Kidney glomerular epithelial cell (primary cell): ENCODE measurements at regions not wholly inside any gene's neighbourhood (a gene's known extent, or its start where the extent isn't known, plus 50 kb on each side); places are given as distances from the start of the nearest gene placed in this dataset.
A peak's percentile ranks its signal among the peaks of the same experiment; 100 is the strongest.
"Not testable (repeated sequence)": the region's sequence is repeated elsewhere in the genome, so short reads cannot be mapped to it uniquely, and the experiment has no call there.

Experiments
- DNase-seq: peaks from one replicate; lab custom pipeline; 2025; lab: John Stamatoyannopoulos, UW

DNA sequence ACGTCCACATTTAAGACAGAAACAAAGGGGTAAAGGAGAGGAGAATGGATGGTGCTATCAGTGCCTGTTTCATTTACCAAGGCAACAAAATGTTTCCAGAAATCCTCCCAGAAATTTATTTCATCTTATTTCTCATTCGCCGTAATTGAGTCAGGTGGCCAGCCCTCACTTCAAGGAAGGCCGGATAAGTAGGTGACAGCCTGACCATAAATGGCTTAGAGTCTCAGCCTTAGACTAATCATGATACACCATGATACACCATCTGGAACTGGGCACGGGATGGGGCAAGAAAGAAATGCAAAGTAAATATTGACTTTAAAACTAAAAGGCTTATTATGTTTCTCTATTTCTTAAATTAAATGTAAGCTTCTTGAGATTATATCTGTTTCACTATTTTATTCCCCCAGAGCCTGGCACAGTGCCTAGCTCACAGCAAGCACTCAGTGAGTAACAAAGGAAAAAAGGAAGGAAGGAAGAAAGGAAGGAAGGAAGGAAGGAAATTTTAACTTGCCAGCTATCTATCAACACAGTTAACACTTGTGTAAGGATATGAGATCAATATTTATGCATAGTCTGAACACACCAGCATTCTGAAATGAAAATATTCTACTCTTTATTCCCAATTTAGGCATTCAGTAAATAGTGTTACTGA lies 106.1 kb upstream of the FSCB start:
- DNase-seq: no peak

DNA sequence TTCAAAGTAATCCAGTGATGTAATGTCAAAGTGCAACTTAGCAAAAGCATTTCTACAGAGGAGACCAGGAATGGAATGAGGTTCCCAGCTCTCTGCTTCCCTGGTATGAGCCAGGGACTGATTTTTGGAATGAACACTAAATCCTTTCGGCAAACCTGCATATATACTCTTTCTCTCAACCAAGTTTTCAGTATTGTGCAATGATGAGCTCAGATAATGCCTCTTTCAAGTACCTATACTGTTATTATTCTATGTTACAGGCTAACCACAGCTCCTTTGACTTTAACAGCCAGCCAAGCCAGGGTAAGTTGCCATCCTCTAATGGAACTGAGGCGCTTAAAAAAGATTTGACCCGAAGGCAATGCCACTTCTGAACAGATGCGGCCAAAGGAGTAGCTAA lies 104.9 kb upstream of the FSCB start:
- DNase-seq: no peak

DNA sequence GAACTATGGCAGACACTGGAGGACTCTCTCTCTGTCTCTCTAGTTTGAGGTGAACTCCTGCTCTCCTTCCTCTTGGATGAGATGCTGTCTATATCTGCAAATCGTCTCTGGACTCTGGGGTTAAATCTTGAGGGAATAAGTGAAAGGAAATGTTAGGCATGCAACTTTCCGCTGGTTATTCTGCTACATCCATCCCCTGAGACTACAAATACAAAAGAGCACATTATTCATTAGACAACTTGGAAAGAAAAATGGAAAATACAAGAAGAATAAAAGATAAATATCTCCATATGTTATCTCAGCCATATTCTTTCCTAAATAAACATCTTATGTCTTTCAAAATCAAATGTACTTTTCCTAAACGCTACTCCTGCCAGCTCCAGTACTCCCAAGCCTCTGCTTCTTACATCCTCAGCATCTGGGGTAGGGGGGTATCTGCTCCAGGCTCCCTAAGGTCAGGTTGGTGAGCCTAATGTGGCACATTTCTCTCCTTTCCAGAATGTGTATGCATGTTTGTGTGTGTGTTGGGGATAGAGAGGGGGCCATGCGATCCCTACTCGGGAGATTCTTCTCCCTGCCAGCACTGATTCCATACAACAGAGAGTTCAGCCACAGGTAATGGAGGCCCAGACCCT lies 102.9 kb upstream of the FSCB start:
- DNase-seq: no peak

DNA sequence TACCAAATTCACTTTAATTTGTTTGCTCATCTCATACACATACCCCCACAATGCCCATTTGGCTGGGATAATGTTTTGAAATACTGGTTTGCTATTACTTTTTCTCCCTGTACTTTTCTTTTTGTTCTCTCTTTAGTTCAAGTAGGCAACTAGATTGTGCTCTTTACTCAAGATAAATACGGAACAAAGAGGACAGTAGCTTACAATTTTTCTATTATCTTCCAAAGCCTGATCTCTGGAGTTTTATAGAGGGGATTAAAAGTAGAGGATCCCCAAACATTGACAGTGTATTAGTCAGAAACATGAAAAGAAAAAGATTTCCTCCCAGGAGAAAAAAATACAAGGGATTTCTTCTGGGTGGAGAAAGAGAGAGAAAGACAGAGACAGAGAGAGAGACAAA lies 102.1 kb upstream of the FSCB start:
- DNase-seq: no peak

DNA sequence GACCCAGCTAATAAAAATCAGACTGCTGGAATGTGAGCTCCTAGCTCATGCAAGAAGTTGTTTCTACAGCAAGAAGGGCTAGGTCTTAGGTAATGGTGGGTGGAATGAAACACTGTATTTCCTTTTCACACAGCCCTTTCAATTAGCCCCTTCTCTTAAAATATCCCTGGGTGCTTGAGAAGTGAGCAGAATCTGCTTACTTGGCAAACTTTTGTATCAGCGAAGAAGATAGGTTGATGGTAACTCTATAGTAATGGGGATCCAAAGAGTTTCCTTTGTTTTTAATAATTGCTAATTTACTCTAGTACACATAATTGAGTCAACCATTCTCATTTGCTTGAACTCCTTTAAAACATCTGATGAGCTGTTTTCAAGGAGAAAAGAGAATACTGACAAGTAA lies 100.6 kb upstream of the FSCB start:
- DNase-seq: no peak

DNA sequence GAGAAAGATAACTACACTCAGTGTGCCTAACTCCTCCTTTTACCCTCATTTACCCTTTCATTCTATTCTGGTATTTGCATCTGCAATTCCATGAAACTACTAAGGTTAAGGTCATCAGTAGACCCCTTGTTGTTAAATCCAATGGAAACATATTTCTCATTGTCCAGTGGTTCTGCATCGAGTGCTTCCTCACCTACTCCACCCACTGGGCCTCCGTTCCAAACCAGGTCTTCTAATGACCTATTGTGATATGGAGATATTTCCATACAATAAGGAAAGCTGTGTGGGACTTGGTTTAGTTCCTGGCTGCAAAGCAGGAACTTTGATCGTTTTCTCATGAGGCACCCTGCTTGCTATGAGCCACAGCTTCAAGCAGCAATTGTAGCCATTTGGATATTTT lies 99.5 kb upstream of the FSCB start:
- DNase-seq: no peak

DNA sequence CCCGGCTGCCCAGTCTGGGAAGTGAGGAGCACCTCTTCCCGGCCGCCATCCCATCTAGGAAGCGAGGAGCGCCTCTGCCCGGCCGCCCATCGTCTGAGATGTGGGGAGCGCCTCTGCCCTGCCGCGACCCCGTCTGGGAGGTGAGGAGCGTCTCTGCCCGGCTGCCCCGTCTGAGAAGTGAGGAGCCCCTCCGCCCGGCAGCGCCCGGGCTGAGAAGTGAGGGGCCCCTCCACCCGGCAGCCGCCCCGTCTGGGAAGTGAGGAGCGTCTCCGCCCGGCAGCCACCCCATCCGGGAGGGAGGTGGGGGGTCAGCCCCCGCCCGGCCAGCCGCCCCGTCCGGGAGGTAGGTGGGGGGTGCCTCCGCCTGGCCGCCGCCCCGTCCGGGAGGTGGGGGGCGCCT lies 94.2 kb upstream of the FSCB start:
- DNase-seq: not testable (repeated sequence)

DNA sequence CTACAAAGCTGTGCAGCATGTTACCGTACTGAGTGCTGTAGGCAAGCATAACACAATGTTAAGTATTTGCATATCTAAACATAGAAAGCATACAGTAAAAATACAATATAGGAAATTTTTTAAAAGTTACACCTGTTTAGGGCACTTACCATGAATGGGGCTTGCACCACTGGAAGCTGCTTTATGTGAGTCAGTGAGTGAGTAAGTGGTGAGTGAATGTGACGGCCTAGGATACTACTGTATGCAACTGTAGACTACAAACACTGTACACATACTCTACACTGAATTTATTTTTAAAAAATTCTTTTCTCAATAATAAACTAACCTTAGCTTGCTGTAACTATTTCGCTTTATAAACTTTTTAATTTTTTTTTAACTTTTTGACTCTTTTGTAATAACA lies 82.1 kb upstream of the FSCB start:
- peak; percentile 5 for DNase-seq

DNA sequence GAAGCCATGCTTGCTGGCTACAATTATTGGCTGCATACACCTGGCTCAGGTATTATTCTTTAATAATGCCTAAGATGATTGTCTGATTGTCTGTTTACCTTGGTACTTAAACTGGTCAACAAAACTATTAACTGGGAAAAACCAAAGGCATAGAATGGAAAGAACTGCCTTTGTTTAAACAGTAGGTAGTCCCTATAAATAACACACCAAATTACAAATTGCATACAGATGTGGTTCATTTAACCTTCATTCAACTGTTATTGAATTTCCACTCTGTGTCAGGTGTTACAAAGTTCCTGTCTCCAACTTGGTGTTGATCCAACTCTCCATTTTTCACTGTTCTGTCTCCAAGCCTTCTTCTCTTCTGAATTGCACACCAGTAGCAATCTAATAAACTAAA lies 79.8 kb upstream of the FSCB start:
- no peak for DNase-seq

DNA sequence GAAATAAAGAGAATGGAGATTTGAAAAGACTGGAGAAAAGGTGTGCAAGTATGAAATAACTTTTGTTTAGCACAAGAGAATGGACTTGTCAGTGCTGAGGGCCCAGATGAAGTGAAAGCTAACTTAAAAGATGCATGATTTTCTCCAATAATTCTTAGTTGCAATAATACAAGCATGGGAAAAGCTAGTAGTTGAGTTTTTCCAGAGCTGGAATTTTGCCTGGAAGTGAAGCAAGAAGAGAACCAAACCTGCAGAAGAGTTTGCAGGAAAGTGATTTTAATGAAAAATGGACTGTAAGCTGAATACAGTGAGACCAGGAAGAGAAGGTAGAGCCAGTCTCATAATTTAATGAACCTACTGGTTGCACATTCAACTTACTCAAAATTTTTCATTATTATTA lies 69.3 kb upstream of the FSCB start:
- DNase-seq: no peak

DNA sequence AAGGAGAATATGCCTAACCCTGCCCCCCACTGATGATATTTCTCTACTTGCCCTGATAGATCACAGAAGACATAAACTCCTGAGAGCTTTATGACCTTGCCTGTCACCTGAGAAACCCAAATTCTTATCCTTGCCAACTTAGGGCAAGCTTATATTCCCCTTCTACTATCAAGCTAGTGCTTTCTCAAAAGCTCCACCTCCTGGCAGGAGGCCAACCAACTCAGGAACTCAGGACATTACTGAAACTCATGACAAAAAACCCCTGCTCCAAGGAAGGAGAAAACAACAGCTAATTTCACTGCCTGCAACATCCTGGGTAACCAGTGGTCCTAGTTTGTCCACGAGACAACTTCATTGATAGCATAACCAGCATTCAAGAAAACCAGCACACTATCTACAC lies 60.9 kb upstream of the FSCB start:
- DNase-seq: no peak

DNA sequence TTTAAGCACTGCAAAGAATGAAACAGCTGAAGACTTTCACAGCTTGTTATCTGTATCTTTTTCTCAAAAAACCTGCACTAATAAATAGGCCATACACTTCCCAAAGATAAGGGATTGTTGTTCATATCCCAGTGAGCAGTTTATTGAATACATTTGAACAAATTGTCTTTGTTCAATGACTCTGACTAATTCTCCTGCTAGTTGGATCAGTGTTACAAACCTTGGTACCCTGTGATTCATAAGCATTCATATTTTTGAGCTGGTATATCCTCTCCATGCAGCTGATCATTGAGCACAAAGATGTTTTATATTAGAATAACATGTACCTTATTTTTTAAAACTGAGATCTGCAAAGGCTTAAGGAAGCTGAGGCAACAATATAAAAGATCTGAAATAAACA lies 58.9 kb upstream of the FSCB start:
- no peak for DNase-seq

DNA sequence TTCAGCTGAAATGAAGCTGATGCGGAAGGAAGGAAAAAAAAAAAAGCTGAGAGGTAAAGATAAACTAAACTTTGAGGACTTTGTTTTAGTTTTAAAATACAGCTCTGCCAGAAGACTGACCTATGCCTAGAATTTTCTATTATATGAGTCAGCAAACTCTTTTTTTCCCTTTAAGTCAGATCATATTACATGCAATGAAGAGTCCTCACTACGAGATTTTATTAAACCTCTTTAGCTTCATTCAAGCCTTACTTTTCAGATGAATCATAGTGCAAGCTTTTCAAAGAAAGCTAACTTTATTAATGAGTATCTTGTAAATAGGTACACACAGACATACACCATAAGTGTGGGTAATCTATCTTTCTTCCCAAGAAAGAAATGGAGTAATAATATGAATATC lies 57.8 kb upstream of the FSCB start:
- peak; percentile 56 for DNase-seq
